SK-N-SH (cell line): ENCODE measurements at regions not wholly inside any gene's neighbourhood (a gene's known extent, or its start where the extent isn't known, plus 50 kb on each side); places are given as distances from the start of the nearest gene placed in this dataset.

Experiments
- CTCF ChIA-PET: fragments of 300-600, 350-600 bp; formaldehyde crosslinking; extraction: SDS; loops from one replicate; lab custom pipeline; 2021; lab: Yijun Ruan, JAX
- POLR2A ChIA-PET: fragments of 350-600 bp; sonication (Branson Sonifier 250); formaldehyde crosslinking; extraction: SDS; loops from one replicate; lab custom pipeline; 2020; ENCODE audit warnings: antibody characterized with exemption, inconsistent platforms; lab: Yijun Ruan, JAX
- DNase-seq: peaks from one replicate; pipeline ENCODE4 v3.0.0; 2012
- H2AFZ ChIP-seq: fragments of 200-600 bp; sonication (generic); 2 replicates; pipeline ENCODE4 v1.8.1; 2016; ENCODE audit warnings: antibody characterized with exemption, mild to moderate bottlenecking, low read depth
- H3F3A ChIP-seq: fragments of 200-600 bp; sonication (generic); replicated peaks from 2 replicates; pipeline ENCODE3; 2016; ENCODE audit warnings: antibody characterized with exemption, mild to moderate bottlenecking; ENCODE audit not compliant: insufficient read depth
- H3K27ac ChIP-seq, 2 experiments: fragments of 200-500 bp in 1 of 2; fragments of 200-600 bp in 1 of 2; sonication (Bioruptor generic) in 1 of 2; sonication (generic), shearing (Covaris generic) in 1 of 2; 2 replicates each; pipeline versions ENCODE4 v1.5.1 to v1.6.1; 2014 to 2016; ENCODE audit warnings: low read depth in 2 of 2, inconsistent platforms in 1 of 2, low read length in 1 of 2, mild to moderate bottlenecking in 1 of 2, mixed read lengths in 1 of 2
- H3K27me3 ChIP-seq: fragments of 200-600 bp; sonication (generic), shearing (Covaris generic); 2 replicates; pipeline ENCODE4 v1.6.1; 2016; ENCODE audit warnings: mixed run types; ENCODE audit not compliant: insufficient read depth
- H3K36me3 ChIP-seq, 2 experiments: fragments of 200-500 bp in 1 of 2; fragments of 200-600 bp in 1 of 2; sonication (Bioruptor generic) in 1 of 2; sonication (generic) in 1 of 2; replicated peaks in 1 of 2; 2 replicates each; pipeline versions ENCODE3 to v1.5.1; 2014 to 2016; ENCODE audit warnings: low read length in 1 of 2, mild to moderate bottlenecking in 1 of 2; ENCODE audit not compliant: insufficient read depth in 2 of 2, control insufficient read depth in 1 of 2
- H3K4me1 ChIP-seq, 2 experiments: fragments of 200-500 bp in 1 of 2; fragments of 200-600 bp in 1 of 2; sonication (Bioruptor generic) in 1 of 2; sonication (generic), shearing (Covaris generic) in 1 of 2; 2 replicates each; pipeline versions ENCODE4 v1.5.1 to v1.6.1; 2014 to 2016; ENCODE audit warnings: low read depth in 1 of 2, low read length in 1 of 2, mixed run types in 1 of 2; ENCODE audit not compliant: insufficient read depth in 2 of 2, control insufficient read depth in 1 of 2
- H3K4me2 ChIP-seq: fragments of 200-600 bp; sonication (generic), shearing (Covaris generic); 2 replicates; pipeline ENCODE4 v1.6.1; 2017; ENCODE audit warnings: mixed run types
- H3K4me3 ChIP-seq, 2 experiments: fragments of 200-500 bp in 1 of 2; fragments of 200-600 bp in 1 of 2; sonication (Bioruptor generic) in 1 of 2; sonication (generic), shearing (Covaris generic) in 1 of 2; 2 replicates each; pipeline versions ENCODE4 v1.5.1 to v1.8.1; 2014 to 2016; ENCODE audit warnings: low read depth in 2 of 2, inconsistent platforms in 1 of 2, low read length in 1 of 2, mild to moderate bottlenecking in 1 of 2, mixed read lengths in 1 of 2, moderate library complexity in 1 of 2
- H3K79me2 ChIP-seq: fragments of 200-600 bp; sonication (generic); 2 replicates; pipeline ENCODE4 v1.8.1; 2017; ENCODE audit warnings: mild to moderate bottlenecking; ENCODE audit not compliant: insufficient read depth
- H3K9ac ChIP-seq: fragments of 200-600 bp; sonication (generic); 2 replicates; pipeline ENCODE4 v1.6.1; 2017; ENCODE audit warnings: mixed run types
- H3K9me2 ChIP-seq: fragments of 200-600 bp; sonication (generic); 2 replicates; pipeline ENCODE4 v1.6.1; 2017; ENCODE audit warnings: mixed run types
- H3K9me3 ChIP-seq: fragments of 200-600 bp; sonication (generic); 2 replicates; pipeline ENCODE4 v1.6.1; 2017; ENCODE audit warnings: mixed run types, mild to moderate bottlenecking, moderate library complexity
- H4K20me1 ChIP-seq: fragments of 200-600 bp; sonication (generic); 2 replicates; pipeline ENCODE4 v1.6.1; 2017; ENCODE audit warnings: mild to moderate bottlenecking, mixed run types; ENCODE audit not compliant: insufficient read depth
- CHD2 ChIP-seq: fragments of 150-350 bp; IDR thresholded peaks from 2 replicates; pipeline ENCODE4 v1.6.1; 2018; ENCODE audit warnings: low read length; ENCODE audit not compliant: partially characterized antibody
- EP300 ChIP-seq, 2 experiments: IDR thresholded peaks; 2 replicates each; pipeline versions ENCODE4 v1.4.0 to v1.6.1; 2012; ENCODE audit warnings: borderline replicate concordance in 1 of 2, low read depth in 1 of 2, low read length in 1 of 2
- EZH2phosphoT487 ChIP-seq: fragments of 200-600 bp; sonication (generic); IDR thresholded peaks from 2 replicates; pipeline ENCODE4 v1.6.1; 2017; ENCODE audit warnings: low read depth, mixed run types, mild to moderate bottlenecking, antibody characterized with exemption, moderate library complexity, borderline replicate concordance
- FOSL2 ChIP-seq: IDR thresholded peaks from 2 replicates; pipeline ENCODE4 v1.4.0; 2012; ENCODE audit warnings: low read depth, mild to moderate bottlenecking, moderate library complexity, borderline replicate concordance
- FOXJ3 ChIP-seq: sonication (generic); formaldehyde crosslinking; IDR thresholded peaks from 2 replicates; pipeline ENCODE4 v1.5.1; 2020; ENCODE audit warnings: mild to moderate bottlenecking, missing genetic modification reagents
- FOXM1 ChIP-seq: IDR thresholded peaks from 2 replicates; pipeline ENCODE4 v1.4.0; 2012; ENCODE audit warnings: low read depth, mild to moderate bottlenecking
- GABPA ChIP-seq: IDR thresholded peaks from 2 replicates; pipeline ENCODE4 v1.4.0; 2012; ENCODE audit warnings: low read depth, mild to moderate bottlenecking
- GATA2 ChIP-seq: sonication (generic); formaldehyde crosslinking; IDR thresholded peaks from 2 replicates; pipeline ENCODE4 v1.5.0; 2020; ENCODE audit warnings: mild to moderate bottlenecking, missing genetic modification reagents
- IRF3 ChIP-seq: fragments of 150-350 bp; IDR thresholded peaks from 2 replicates; pipeline ENCODE4 v1.6.1; 2016; ENCODE audit warnings: mild to moderate bottlenecking, low read depth, low read length
- MAX ChIP-seq: IDR thresholded peaks from 2 replicates; pipeline ENCODE4 v1.4.0; 2012; ENCODE audit warnings: low read depth
- NFIC ChIP-seq: IDR thresholded peaks from 2 replicates; pipeline ENCODE4 v1.4.0; 2012; ENCODE audit warnings: borderline replicate concordance
- POLR2AphosphoS5 ChIP-seq: IDR thresholded peaks from 2 replicates; pipeline ENCODE4 v1.6.1; 2012; ENCODE audit warnings: low read depth, low read length
- RAD21 ChIP-seq: IDR thresholded peaks from 2 replicates; pipeline ENCODE4 v1.6.1; 2012; ENCODE audit warnings: mild to moderate bottlenecking, low read length
- RFX5 ChIP-seq: IDR thresholded peaks from 2 replicates; pipeline ENCODE4 v1.6.1; 2012; ENCODE audit warnings: mild to moderate bottlenecking, improper control_type of control experiment, low read length
- RXRA ChIP-seq: IDR thresholded peaks from 2 replicates; pipeline ENCODE4 v1.4.0; 2012; ENCODE audit warnings: low read depth, mild to moderate bottlenecking, borderline replicate concordance
- SIN3A ChIP-seq: IDR thresholded peaks from 2 replicates; pipeline ENCODE4 v1.6.1; 2012; ENCODE audit warnings: low read depth, mild to moderate bottlenecking, low read length, moderate library complexity, borderline replicate concordance
- SMC3 ChIP-seq: IDR thresholded peaks from 2 replicates; pipeline ENCODE4 v1.6.1; 2012; ENCODE audit warnings: low read depth, low read length, improper control_type of control experiment
- TAF1 ChIP-seq: IDR thresholded peaks from 2 replicates; pipeline ENCODE4 v1.6.1; 2012; ENCODE audit warnings: low read depth, mild to moderate bottlenecking, low read length, moderate library complexity, borderline replicate concordance
- TCF12 ChIP-seq: IDR thresholded peaks from 2 replicates; pipeline ENCODE4 v1.4.0; 2012
- YY1 ChIP-seq: IDR thresholded peaks from 2 replicates; pipeline ENCODE4 v1.4.0; 2012; ENCODE audit warnings: low read depth, mild to moderate bottlenecking
- WGBS: methylation state at CpG from one replicate; pipeline ENCODE4 v1.1.6; 2017; ENCODE audit warnings: low lambda C conversion rate; 5-methylcytosine and 5-hydroxymethylcytosine counted together
- TF ChIP-seq, protein P1 (sequence below): IDR thresholded peaks from 2 replicates; pipeline ENCODE4 v1.4.0; 2012; ENCODE audit warnings: low read depth, borderline replicate concordance

DNA sequence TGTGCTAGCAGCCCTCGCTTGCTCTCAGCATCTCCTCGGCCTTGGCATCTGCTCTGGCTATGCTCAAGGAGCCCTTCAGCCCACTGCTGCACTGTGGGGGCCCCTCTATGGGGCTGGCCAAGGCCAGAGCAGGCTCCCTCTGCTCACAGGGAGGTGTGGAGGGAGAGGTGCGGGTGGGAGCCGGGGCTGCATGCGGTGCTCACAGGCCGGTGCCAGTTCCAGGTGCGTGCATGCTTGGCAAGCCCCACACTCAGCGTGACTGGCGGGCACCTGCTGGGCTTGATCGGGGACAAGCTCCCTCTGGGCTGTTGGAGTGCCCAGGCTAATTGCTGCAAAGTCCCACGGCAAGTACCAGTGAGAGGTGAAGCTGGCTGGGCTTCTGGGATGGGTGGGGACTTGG is 170.5 kb downstream of the TRIM36 start:
- Histone ChIP-seq H3K27ac (no peak overlapping the region), H3K4me1 (no peaks in the 10 kb centered on the region), H3F3A (no peaks in the 10 kb centered on the region), H3K9ac (no peak overlapping the region), H3K79me2 (no peaks in the 10 kb centered on the region), H3K9me3 (no peaks in the 10 kb centered on the region), H4K20me1 (no peaks in the 10 kb centered on the region), H3K36me3 (no peaks in the 10 kb centered on the region), H2AFZ (no peak overlapping the region), H3K27me3 (no peaks in the 10 kb centered on the region), H3K9me2 (no peaks in the 10 kb centered on the region), H3K4me3 (no peak overlapping the region), H3K4me2 (no peak overlapping the region)
- TF ChIP-seq EP300 (IDR thresholded peaks at IDR 0.05; ENCODE audit: borderline replicate concordance in 1 of 2, low read depth in 1 of 2, low read length in 1 of 2) (no peak), SIN3A (no peak), RAD21 (no peak), RFX5 (no peak), POLR2AphosphoS5 (no peak), MAX (no peak), YY1 (no peak), TAF1 (no peak), GATA2 (CRISPR knock-in tag) (no peak), TCF12 (no peak), IRF3 (no peak), RXRA (no peak), FOSL2 (no peak)
- TF ChIP-seq, protein P1, sequence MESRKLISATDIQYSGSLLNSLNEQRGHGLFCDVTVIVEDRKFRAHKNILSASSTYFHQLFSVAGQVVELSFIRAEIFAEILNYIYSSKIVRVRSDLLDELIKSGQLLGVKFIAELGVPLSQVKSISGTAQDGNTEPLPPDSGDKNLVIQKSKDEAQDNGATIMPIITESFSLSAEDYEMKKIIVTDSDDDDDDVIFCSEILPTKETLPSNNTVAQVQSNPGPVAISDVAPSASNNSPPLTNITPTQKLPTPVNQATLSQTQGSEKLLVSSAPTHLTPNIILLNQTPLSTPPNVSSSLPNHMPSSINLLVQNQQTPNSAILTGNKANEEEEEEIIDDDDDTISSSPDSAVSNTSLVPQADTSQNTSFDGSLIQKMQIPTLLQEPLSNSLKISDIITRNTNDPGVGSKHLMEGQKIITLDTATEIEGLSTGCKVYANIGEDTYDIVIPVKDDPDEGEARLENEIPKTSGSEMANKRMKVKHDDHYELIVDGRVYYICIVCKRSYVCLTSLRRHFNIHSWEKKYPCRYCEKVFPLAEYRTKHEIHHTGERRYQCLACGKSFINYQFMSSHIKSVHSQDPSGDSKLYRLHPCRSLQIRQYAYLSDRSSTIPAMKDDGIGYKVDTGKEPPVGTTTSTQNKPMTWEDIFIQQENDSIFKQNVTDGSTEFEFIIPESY = no peak
- POLR2A ChIA-PET = no interaction called here
- CTCF ChIA-PET = no interaction called here
- 6% methylated on average over 7 of the region's 11 CpGs for WGBS
- no peak for DNase-seq

- H3K9me3 ChIP-seq = no peaks in the 10 kb centered on the region
- no peak overlapping the region for H2AFZ ChIP-seq
- H3K9me2 ChIP-seq = no peaks in the 10 kb centered on the region
- no peaks in the 10 kb centered on the region for H3F3A ChIP-seq
- no peak overlapping the region for H3K4me3 ChIP-seq
- TF ChIP-seq EZH2phosphoT487 = no peak
- no peak for TF ChIP-seq SMC3
- TF ChIP-seq FOXM1 = no peak
- no peak for TF ChIP-seq CHD2
- no peak for TF ChIP-seq GABPA
- TF ChIP-seq NFIC = no peak
- TF ChIP-seq FOXJ3 (CRISPR knock-in tag) = no peak
- no peak for DNase-seq
- no peaks in the 10 kb centered on the region for H3K27me3 ChIP-seq
- no peaks in the 10 kb centered on the region for H3K36me3 ChIP-seq
- H3K9ac ChIP-seq = no peak overlapping the region
- POLR2A ChIA-PET = no interaction called here
- CTCF ChIA-PET = no interaction called here
- no peaks in the 10 kb centered on the region for H4K20me1 ChIP-seq
- no peaks in the 10 kb centered on the region for H3K79me2 ChIP-seq
- no peak overlapping the region for H3K27ac ChIP-seq
- no peaks in the 10 kb centered on the region for H3K4me1 ChIP-seq
- H3K4me2 ChIP-seq = no peak overlapping the region
- 1% methylated on average over 8 of the region's 10 CpGs for WGBS
These were observed 180.2 kb downstream of the TRIM36 start for GRCh38 chr5:114989512-114989911.
